ENCODE measurements at regions not wholly inside any gene's neighbourhood (a gene's known extent, or its start where the extent isn't known, plus 50 kb on each side); places are given as distances from the start of the nearest gene placed in this dataset.
A peak's percentile ranks its signal among the peaks of the same experiment; 100 is the strongest.

GRCh38 chr1:10908266-10908665 is 104.2 kb upstream of the TARDBP start:
- H3K9me3 ChIP-seq (ENCODE audit: low read depth), result no peaks in the 10 kb centered on the region
- TF ChIP-seq CTCF (IDR thresholded peaks at IDR 0.05; ENCODE audit: low read depth, low read length), result no peak
- no peaks in the 10 kb centered on the region for H3K36me3 ChIP-seq
- no peak for DNase-seq (ENCODE audit: low read depth in 1 of 2, low spot score in 1 of 2)
- H3K4me3 ChIP-seq, result no peak overlapping the region
- no peaks in the 10 kb centered on the region for H3K27me3 ChIP-seq
- no peak overlapping the region for H3K27ac ChIP-seq
- peaks cover 13% of the 10 kb centered on the region for H3K4me1 ChIP-seq (ENCODE audit: low read depth)

- no peaks in the 10 kb centered on the region for H3K9me3 ChIP-seq (ENCODE audit: low read depth)
- DNase-seq (ENCODE audit: low read depth in 1 of 2, low spot score in 1 of 2), result peak; percentile 22 to 60
- H3K36me3 ChIP-seq, result no peaks in the 10 kb centered on the region
- peaks cover 8% of the 10 kb centered on the region for H3K4me1 ChIP-seq (ENCODE audit: low read depth)
- no peaks in the 10 kb centered on the region for H3K27me3 ChIP-seq
- TF ChIP-seq CTCF (IDR thresholded peaks at IDR 0.05; ENCODE audit: low read depth, low read length), result peak; percentile 27
- no peak overlapping the region for H3K27ac ChIP-seq
- no peak overlapping the region for H3K4me3 ChIP-seq
These were observed 102.5 kb upstream of the TARDBP start for GRCh38 chr1:10909697-10910680.

GRCh38 chr1:10910681-10911489 is 101.6 kb upstream of the TARDBP start:
- no peaks in the 10 kb centered on the region for H3K27me3 ChIP-seq
- H3K9me3 ChIP-seq (ENCODE audit: low read depth), result no peaks in the 10 kb centered on the region
- no peak overlapping the region for H3K4me3 ChIP-seq
- no peaks in the 10 kb centered on the region for H3K36me3 ChIP-seq
- H3K4me1 ChIP-seq (ENCODE audit: low read depth), result no peaks in the 10 kb centered on the region
- peak overlapping the region; percentile 34 for H3K27ac ChIP-seq
- no peak for TF ChIP-seq CTCF (IDR thresholded peaks at IDR 0.05; ENCODE audit: low read depth, low read length)
- peak in 1 of 2 donors; percentile 37 for DNase-seq (ENCODE audit: low read depth in 1 of 2, low spot score in 1 of 2)

- Histone ChIP-seq H3K9me3 (ENCODE audit: low read depth) (no peaks in the 10 kb centered on the region), H3K27ac (no peak overlapping the region), H3K4me1 (ENCODE audit: low read depth) (no peaks in the 10 kb centered on the region), H3K27me3 (no peaks in the 10 kb centered on the region), H3K36me3 (no peaks in the 10 kb centered on the region), H3K4me3 (no peak overlapping the region)
- DNase-seq (ENCODE audit: low read depth in 1 of 2, low spot score in 1 of 2), result no peak
- no peak for TF ChIP-seq CTCF (IDR thresholded peaks at IDR 0.05; ENCODE audit: low read depth, low read length)
These were observed 100.8 kb upstream of the TARDBP start for GRCh38 chr1:10911490-10912166.

- no peak overlapping the region for H3K27ac ChIP-seq
- no peak for TF ChIP-seq CTCF (IDR thresholded peaks at IDR 0.05; ENCODE audit: low read depth, low read length)
- H3K27me3 ChIP-seq, result no peaks in the 10 kb centered on the region
- DNase-seq (ENCODE audit: low read depth in 1 of 2, low spot score in 1 of 2), result no peak
- no peak overlapping the region for H3K4me3 ChIP-seq
- no peaks in the 10 kb centered on the region for H3K36me3 ChIP-seq
- H3K4me1 ChIP-seq (ENCODE audit: low read depth), result no peaks in the 10 kb centered on the region
- no peaks in the 10 kb centered on the region for H3K9me3 ChIP-seq (ENCODE audit: low read depth)
These were observed 100.0 kb upstream of the TARDBP start for GRCh38 chr1:10912441-10912840.

All from cardiac muscle cell (in vitro differentiated cells and primary cell).